H1 (cell line): ENCODE measurements at regions not wholly inside any gene's neighbourhood (a gene's known extent, or its start where the extent isn't known, plus 50 kb on each side); places are given as distances from the start of the nearest gene placed in this dataset.

Experiments
- CTCF ChIA-PET: fragments of 300-600 bp; sonication (Branson Sonifier 250); formaldehyde crosslinking; loops from one replicate; lab custom pipeline; 2021; ENCODE audit not compliant: partially characterized antibody; lab: Charles Lee
- POLR2A ChIA-PET: fragments of 300-600 bp; sonication (Branson Sonifier 250); formaldehyde crosslinking; loops from one replicate; lab custom pipeline; 2021; ENCODE audit warnings: inconsistent platforms; ENCODE audit not compliant: partially characterized antibody; lab: Charles Lee
- DNase-seq, 2 experiments: peaks; one replicate each; pipeline versions ENCODE4 v3.0.0 to v3.0.0-alpha.2; 2010 to 2022; ENCODE audit warnings: low spot score in 2 of 2, low read depth in 1 of 2, mixed read lengths in 1 of 2
- FAIRE-seq: peaks from 2 replicates; lab custom pipeline; 2011; peaks lifted over from hg19 to GRCh38; lab: Jason Lieb, UNC
- H2AFZ ChIP-seq: 2 replicates; pipeline ENCODE4 v1.8.1; 2012; ENCODE audit warnings: low read length, inconsistent platforms
- H2AK5ac ChIP-seq: 2 replicates; pipeline ENCODE4 v1.6.1; 2013; ENCODE audit warnings: low read depth, low read length
- H2BK120ac ChIP-seq: replicated peaks from 2 replicates; pipeline ENCODE3; 2013; ENCODE audit warnings: low read depth, low read length, inconsistent platforms
- H2BK12ac ChIP-seq: 2 replicates; pipeline ENCODE4 v1.6.1; 2013; ENCODE audit warnings: low read depth, low read length
- H2BK15ac ChIP-seq: 2 replicates; pipeline ENCODE4 v1.6.1; 2013; ENCODE audit warnings: low read length
- H2BK20ac ChIP-seq: 2 replicates; pipeline ENCODE4 v1.6.1; 2013; ENCODE audit warnings: low read length
- H2BK5ac ChIP-seq: 2 replicates; pipeline ENCODE4 v1.6.1; 2013; ENCODE audit warnings: low read depth, low read length
- H3K14ac ChIP-seq: 2 replicates; pipeline ENCODE4 v1.6.1; 2013; ENCODE audit warnings: inconsistent platforms; ENCODE audit not compliant: insufficient read length
- H3K18ac ChIP-seq: 2 replicates; pipeline ENCODE4 v1.6.1; 2013; ENCODE audit warnings: low read length; ENCODE audit errors: extremely low read depth
- H3K23ac ChIP-seq: 2 replicates; pipeline ENCODE4 v1.6.1; 2013; ENCODE audit warnings: inconsistent platforms; ENCODE audit not compliant: insufficient read length
- H3K23me2 ChIP-seq: 2 replicates; pipeline ENCODE4 v1.6.1; 2013; ENCODE audit warnings: low read depth, low read length
- H3K27ac ChIP-seq: 2 replicates; pipeline ENCODE4 v1.6.1; 2011; ENCODE audit warnings: low read depth, low read length, inconsistent platforms
- H3K27me3 ChIP-seq, 4 experiments: replicated peaks in 1 of 4; 1 replicate in 1 of 4; 2 replicates in 3 of 4; pipeline versions ENCODE4 v1.6.1 to v1.8.1; 2011 to 2013; ENCODE audit warnings: low read length in 3 of 4, mild to moderate bottlenecking in 3 of 4, inconsistent platforms in 2 of 4, mixed read lengths in 2 of 4, moderate library complexity in 1 of 4; ENCODE audit not compliant: control insufficient read depth in 3 of 4, insufficient read depth in 3 of 4; ENCODE audit errors: extremely low read depth in 1 of 4
- H3K36me3 ChIP-seq, 4 experiments: 2 replicates each; pipeline versions ENCODE4 v1.6.1 to v1.8.1; 2011 to 2013; ENCODE audit warnings: mild to moderate bottlenecking in 4 of 4, low read length in 3 of 4, moderate library complexity in 2 of 4, control low read depth in 1 of 4, inconsistent platforms in 1 of 4; ENCODE audit not compliant: insufficient read depth in 4 of 4, control insufficient read depth in 2 of 4
- H3K4ac ChIP-seq: replicated peaks from 2 replicates; pipeline ENCODE3; 2013; ENCODE audit warnings: low read length, low read depth, mixed read lengths, inconsistent platforms; ENCODE audit not compliant: insufficient read length
- H3K4me1 ChIP-seq, 4 experiments: replicated peaks in 1 of 4; 1 replicate in 1 of 4; 2 replicates in 3 of 4; pipeline versions ENCODE4 v1.6.1 to v1.8.1; 2011 to 2013; ENCODE audit warnings: low read length in 3 of 4, inconsistent platforms in 2 of 4, mixed read lengths in 1 of 4; ENCODE audit not compliant: insufficient read depth in 4 of 4, control insufficient read depth in 3 of 4
- H3K4me2 ChIP-seq, 2 experiments: 2 replicates each; pipeline versions ENCODE4 v1.6.1 to v1.8.1; 2011 to 2013; ENCODE audit warnings: low read depth in 2 of 2, low read length in 2 of 2, control low read depth in 1 of 2, inconsistent platforms in 1 of 2, mild to moderate bottlenecking in 1 of 2; ENCODE audit not compliant: insufficient read depth in 1 of 2
- H3K4me3 ChIP-seq, 4 experiments: fragments of 200-600, 300-600 bp in 1 of 4; sonication (generic), shearing (Covaris generic), sonication (Bioruptor Twin) in 1 of 4; 2 replicates each; pipeline versions ENCODE4 v1.5.1 to v1.8.1; 2011 to 2016; ENCODE audit warnings: low read length in 4 of 4, low read depth in 3 of 4, control low read depth in 2 of 4, inconsistent platforms in 2 of 4, mild to moderate bottlenecking in 2 of 4, mixed read lengths in 1 of 4, moderate library complexity in 1 of 4; ENCODE audit not compliant: insufficient read depth in 2 of 4; ENCODE audit errors: extremely low read depth in 1 of 4
- H3K56ac ChIP-seq: replicated peaks from 2 replicates; pipeline ENCODE3; 2013; ENCODE audit warnings: low read depth, mild to moderate bottlenecking, mixed read lengths, low read length, inconsistent platforms; ENCODE audit not compliant: insufficient read length
- H3K79me1 ChIP-seq: 2 replicates; pipeline ENCODE4 v1.6.1; 2013; ENCODE audit warnings: low read depth, low read length, control low read depth
- H3K79me2 ChIP-seq, 2 experiments: 2 replicates each; pipeline versions ENCODE4 v1.6.1 to v1.8.1; 2012 to 2013; ENCODE audit warnings: low read length in 2 of 2, mild to moderate bottlenecking in 2 of 2, inconsistent platforms in 1 of 2; ENCODE audit not compliant: insufficient read depth in 2 of 2, control insufficient read depth in 1 of 2
- H3K9ac ChIP-seq, 4 experiments: replicated peaks in 1 of 4; 1 replicate in 1 of 4; 2 replicates in 3 of 4; pipeline versions ENCODE4 v1.6.1 to v1.8.1; 2011 to 2013; ENCODE audit warnings: low read depth in 3 of 4, low read length in 3 of 4, control low read depth in 2 of 4, mild to moderate bottlenecking in 2 of 4, moderate library complexity in 2 of 4, inconsistent platforms in 1 of 4; ENCODE audit errors: extremely low read depth in 1 of 4
- H3K9me3 ChIP-seq, 2 experiments: 2 replicates each; pipeline versions ENCODE4 v1.6.1 to v1.8.1; 2012 to 2013; ENCODE audit warnings: mild to moderate bottlenecking in 2 of 2, moderate library complexity in 2 of 2, control low read depth in 1 of 2, inconsistent platforms in 1 of 2, low read depth in 1 of 2, low read length in 1 of 2, mixed read lengths in 1 of 2; ENCODE audit not compliant: insufficient read depth in 2 of 2
- H4K20me1 ChIP-seq, 2 experiments: replicated peaks in 1 of 2; 2 replicates each; pipeline versions ENCODE3 to v1.8.1; 2011 to 2013; ENCODE audit warnings: inconsistent platforms in 2 of 2, low read length in 2 of 2, mild to moderate bottlenecking in 1 of 2; ENCODE audit not compliant: insufficient read depth in 2 of 2, control insufficient read depth in 1 of 2
- H4K5ac ChIP-seq: 2 replicates; pipeline ENCODE4 v1.6.1; 2013; ENCODE audit warnings: low read length, low read depth, mixed read lengths, inconsistent platforms; ENCODE audit not compliant: insufficient read length
- H4K8ac ChIP-seq: 2 replicates; pipeline ENCODE4 v1.8.0; 2013; ENCODE audit warnings: mild to moderate bottlenecking, moderate library complexity, low read length, inconsistent platforms; ENCODE audit not compliant: insufficient read depth; ENCODE audit errors: extremely low read depth
- H4K91ac ChIP-seq: replicated peaks from 2 replicates; pipeline ENCODE3; 2013; ENCODE audit warnings: low read length, mixed read lengths, inconsistent platforms; ENCODE audit not compliant: insufficient read length
- ASH2L ChIP-seq: fragments of 200-600, 300-600 bp; sonication (generic); IDR thresholded peaks from one replicate; pipeline ENCODE4 v1.7.1; 2017; ENCODE audit warnings: low read length
- ATF2 ChIP-seq: IDR thresholded peaks from 2 replicates; pipeline ENCODE4 v1.6.1; 2012; ENCODE audit warnings: low read length, inconsistent platforms
- CHD2 ChIP-seq: IDR thresholded peaks from 2 replicates; pipeline ENCODE4 v1.6.1; 2012; ENCODE audit warnings: low read length, improper control_type of control experiment
- CREB1 ChIP-seq: IDR thresholded peaks from 2 replicates; pipeline ENCODE4 v1.6.1; 2012; ENCODE audit warnings: inconsistent platforms
- HDAC6 ChIP-seq: IDR thresholded peaks from one replicate; pipeline ENCODE4 v1.7.1; 2012; ENCODE audit warnings: low read depth, mild to moderate bottlenecking, inconsistent platforms, low read length, moderate library complexity
- KDM5A ChIP-seq: fragments of 200-600 bp; IDR thresholded peaks from 2 replicates; pipeline ENCODE4 v1.7.1; 2012; ENCODE audit warnings: mild to moderate bottlenecking, low read length, inconsistent platforms, mixed read lengths
- MAFK ChIP-seq: IDR thresholded peaks from 2 replicates; pipeline ENCODE4 v1.6.1; 2012; ENCODE audit warnings: low read depth, mild to moderate bottlenecking, improper control_type of control experiment, low read length
- NANOG ChIP-seq: IDR thresholded peaks from 2 replicates; pipeline ENCODE4 v1.6.1; 2011; ENCODE audit warnings: low read length, low read depth, mild to moderate bottlenecking, inconsistent platforms; ENCODE audit not compliant: insufficient read depth, poor library complexity, severe bottlenecking
- NRF1 ChIP-seq: IDR thresholded peaks from 2 replicates; pipeline ENCODE4 v1.6.1; 2011; ENCODE audit warnings: mild to moderate bottlenecking, low read depth, low read length, improper control_type of control experiment
- PHF8 ChIP-seq: fragments of 200-600 bp; sonication (generic); conservative IDR thresholded peaks from 2 replicates; pipeline ENCODE4 v1.7.1; 2012; ENCODE audit warnings: low read depth, mild to moderate bottlenecking, inconsistent platforms, low read length, moderate library complexity
- RXRA ChIP-seq: IDR thresholded peaks from 2 replicates; pipeline ENCODE4 v1.6.1; 2011; ENCODE audit warnings: low read depth, mild to moderate bottlenecking, low read length, moderate library complexity; ENCODE audit not compliant: insufficient read depth
- SIRT6 ChIP-seq: IDR thresholded peaks from one replicate; pipeline ENCODE4 v1.7.1; 2012; ENCODE audit warnings: low read length, inconsistent platforms
- SRF ChIP-seq: IDR thresholded peaks from 2 replicates; pipeline ENCODE4 v1.6.1; 2011; ENCODE audit warnings: mild to moderate bottlenecking, low read depth, low read length, moderate library complexity
- TCF12 ChIP-seq: IDR thresholded peaks from 2 replicates; pipeline ENCODE4 v1.6.1; 2011; ENCODE audit warnings: low read depth, mild to moderate bottlenecking, low read length
- ZNF274 ChIP-seq: IDR thresholded peaks from 2 replicates; pipeline ENCODE4 v1.7.0; 2012; ENCODE audit warnings: low read length, borderline replicate concordance; ENCODE audit errors: extremely low read depth
- WGBS, 2 experiments: shearing (Covaris generic) in 1 of 2; methylation state at CpG; one replicate each; pipeline versions ENCODE4 v1.1.6 to v1.1.7; 2013 to 2015; ENCODE audit warnings: low lambda C conversion rate in 2 of 2, mixed read lengths in 2 of 2, inconsistent platforms in 1 of 2, low coverage in 1 of 2, missing lambda C conversion rate in 1 of 2; ENCODE audit not compliant: insufficient replicate concordance in 2 of 2, insufficient coverage in 1 of 2, insufficient read length in 1 of 2; ENCODE audit errors: extremely low coverage in 1 of 2, missing lambda C conversion rate in 1 of 2; 5-methylcytosine and 5-hydroxymethylcytosine counted together

GRCh38 chr2:198376677-198377076 is 572.3 kb downstream of the PLCL1 start:
- Histone ChIP-seq H3K9me3 (no peaks in the 10 kb centered on the region), H2BK15ac (no peak overlapping the region), H3K4ac (no peak overlapping the region), H4K91ac (no peak overlapping the region), H3K36me3 (no peaks in the 10 kb centered on the region), H4K8ac (no peak overlapping the region), H2BK120ac (no peak overlapping the region), H2AK5ac (no peak overlapping the region), H4K5ac (no peak overlapping the region), H2AFZ (no peak overlapping the region), H3K27ac (no peak overlapping the region), H3K9ac (no peak overlapping the region), H4K20me1 (no peaks in the 10 kb centered on the region), H3K18ac (no peak overlapping the region), H3K27me3 (no peaks in the 10 kb centered on the region), H3K56ac (no peak overlapping the region), H3K4me2 (no peak overlapping the region), H3K4me1 (no peaks in the 10 kb centered on the region), H3K79me2 (no peaks in the 10 kb centered on the region), H3K23ac (no peak overlapping the region), H3K4me3 (no peak overlapping the region), H2BK12ac (no peak overlapping the region), H3K79me1 (no peaks in the 10 kb centered on the region), H3K14ac (no peak overlapping the region), H2BK20ac (no peak overlapping the region), H2BK5ac (no peak overlapping the region), H3K23me2 (no peaks in the 10 kb centered on the region)
- CTCF ChIA-PET, result interaction anchor here (0.6 to 1.3 kb wide), 2 partner anchors 13 to 547 kb away, joined by 3 to 5 read pairs; no protein-coding TSS in a partner anchor
- no peak for DNase-seq
- POLR2A ChIA-PET, result no interaction called here
- 93% methylated on average over 5 of the region's 5 CpGs; no CpG with 5 or more reads in 1 of the 2 experiments for WGBS, 2 experiments
- FAIRE-seq, result no peak
- no peak for TF ChIP-seq NANOG
- TF ChIP-seq HDAC6, result no peak
- TF ChIP-seq SIRT6, result no peak
- no peak for TF ChIP-seq NRF1
- no peak for TF ChIP-seq ZNF274
- TF ChIP-seq CREB1, result no peak
- TF ChIP-seq CHD2, result no peak
- no peak for TF ChIP-seq SRF
- no peak for TF ChIP-seq TCF12
- TF ChIP-seq PHF8, result no peak
- no peak for TF ChIP-seq KDM5A
- TF ChIP-seq ASH2L, result no peak
- TF ChIP-seq MAFK, result no peak
- TF ChIP-seq RXRA, result no peak
- no peak for TF ChIP-seq ATF2
